ENCODE measurements at regions not wholly inside any gene's neighbourhood (a gene's known extent, or its start where the extent isn't known, plus 50 kb on each side); places are given as distances from the start of the nearest gene placed in this dataset.

DNA sequence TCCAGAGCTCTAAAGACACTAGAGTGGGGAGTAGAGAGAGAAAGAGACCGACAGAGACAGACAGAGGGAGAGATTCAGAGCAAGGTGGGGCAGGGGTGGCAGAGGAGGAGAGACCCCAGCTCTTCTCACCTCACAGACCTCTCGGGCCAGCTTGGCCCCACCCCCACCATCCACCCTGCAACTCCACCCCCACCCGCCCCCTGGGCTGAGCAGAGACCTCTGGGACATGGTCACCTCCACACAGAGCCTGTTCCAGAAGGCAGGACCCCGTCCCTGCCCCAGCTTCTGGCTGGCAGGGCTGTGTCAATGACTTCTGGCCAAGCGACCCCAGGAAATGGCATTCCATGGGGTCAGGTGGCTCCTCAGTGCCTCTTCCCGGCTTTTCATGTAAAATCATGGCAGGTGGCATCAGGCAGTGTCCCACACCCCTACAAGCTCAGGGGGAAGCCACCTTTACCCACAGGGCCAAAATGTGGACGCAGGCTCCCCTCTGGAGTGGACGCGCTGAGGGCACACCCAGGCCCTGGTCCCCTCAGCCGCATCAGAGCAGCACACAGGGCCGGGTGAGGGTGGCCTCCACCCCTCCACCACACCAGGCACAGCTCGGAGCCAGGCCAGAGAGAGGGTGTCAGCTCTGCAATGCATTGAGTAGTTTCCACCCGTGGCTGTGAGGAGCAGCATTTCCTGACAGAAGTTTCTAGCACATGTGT lies 131.2 kb upstream of the LPCAT1 start:
- TF ChIP-seq, protein P1, sequence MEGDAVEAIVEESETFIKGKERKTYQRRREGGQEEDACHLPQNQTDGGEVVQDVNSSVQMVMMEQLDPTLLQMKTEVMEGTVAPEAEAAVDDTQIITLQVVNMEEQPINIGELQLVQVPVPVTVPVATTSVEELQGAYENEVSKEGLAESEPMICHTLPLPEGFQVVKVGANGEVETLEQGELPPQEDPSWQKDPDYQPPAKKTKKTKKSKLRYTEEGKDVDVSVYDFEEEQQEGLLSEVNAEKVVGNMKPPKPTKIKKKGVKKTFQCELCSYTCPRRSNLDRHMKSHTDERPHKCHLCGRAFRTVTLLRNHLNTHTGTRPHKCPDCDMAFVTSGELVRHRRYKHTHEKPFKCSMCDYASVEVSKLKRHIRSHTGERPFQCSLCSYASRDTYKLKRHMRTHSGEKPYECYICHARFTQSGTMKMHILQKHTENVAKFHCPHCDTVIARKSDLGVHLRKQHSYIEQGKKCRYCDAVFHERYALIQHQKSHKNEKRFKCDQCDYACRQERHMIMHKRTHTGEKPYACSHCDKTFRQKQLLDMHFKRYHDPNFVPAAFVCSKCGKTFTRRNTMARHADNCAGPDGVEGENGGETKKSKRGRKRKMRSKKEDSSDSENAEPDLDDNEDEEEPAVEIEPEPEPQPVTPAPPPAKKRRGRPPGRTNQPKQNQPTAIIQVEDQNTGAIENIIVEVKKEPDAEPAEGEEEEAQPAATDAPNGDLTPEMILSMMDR (IDR thresholded peaks at IDR 0.05 in 8 of 11, conservative IDR thresholded peaks at IDR 0.05 in 3 of 11), result no peak
- TF ChIP-seq POLR2A (IDR thresholded peaks at IDR 0.05) (no peak), POLR2AphosphoS5 (IDR thresholded peaks at IDR 0.05) (no peak)

All from spleen (tissue), 7 donors.